Occipital lobe (tissue), 1 donor: ENCODE measurements at regions not wholly inside any gene's neighbourhood (a gene's known extent, or its start where the extent isn't known, plus 50 kb on each side); places are given as distances from the start of the nearest gene placed in this dataset.

Experiments
- DNase-seq: peaks from one replicate; lab custom pipeline; 2025; lab: John Stamatoyannopoulos, UW

DNA sequence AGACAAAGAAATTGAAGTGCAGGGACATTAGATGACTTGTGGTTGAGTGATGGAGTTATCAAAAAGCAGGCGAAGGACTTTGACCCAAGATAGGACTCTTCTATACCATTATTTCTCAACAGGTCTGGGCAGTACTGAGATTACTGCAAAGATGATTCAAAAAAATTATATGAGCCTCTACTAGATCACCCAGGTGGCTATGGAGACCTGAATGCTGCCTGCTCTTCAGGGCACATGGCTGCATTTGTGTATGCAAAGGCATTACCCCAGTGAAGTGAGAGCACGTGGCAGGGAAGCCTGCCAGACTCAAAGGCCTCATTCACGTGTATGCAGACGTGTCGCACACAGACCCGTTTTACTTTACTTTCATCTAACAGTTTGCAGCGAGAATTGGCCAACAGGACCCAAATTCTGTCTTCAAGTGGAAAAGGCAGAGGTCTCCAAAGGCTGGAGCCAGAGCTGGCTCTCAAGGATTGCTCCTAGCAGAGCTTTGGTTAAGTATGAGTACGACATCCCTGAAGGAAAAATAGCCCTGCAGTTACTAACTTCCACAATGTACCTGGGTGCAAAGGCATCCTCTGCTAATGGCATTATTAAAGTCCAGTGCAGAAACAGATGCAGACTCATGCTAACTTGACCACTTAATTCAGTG, 113.8 kb upstream of the ARMC2 start:
- DNase-seq: no peak

DNA sequence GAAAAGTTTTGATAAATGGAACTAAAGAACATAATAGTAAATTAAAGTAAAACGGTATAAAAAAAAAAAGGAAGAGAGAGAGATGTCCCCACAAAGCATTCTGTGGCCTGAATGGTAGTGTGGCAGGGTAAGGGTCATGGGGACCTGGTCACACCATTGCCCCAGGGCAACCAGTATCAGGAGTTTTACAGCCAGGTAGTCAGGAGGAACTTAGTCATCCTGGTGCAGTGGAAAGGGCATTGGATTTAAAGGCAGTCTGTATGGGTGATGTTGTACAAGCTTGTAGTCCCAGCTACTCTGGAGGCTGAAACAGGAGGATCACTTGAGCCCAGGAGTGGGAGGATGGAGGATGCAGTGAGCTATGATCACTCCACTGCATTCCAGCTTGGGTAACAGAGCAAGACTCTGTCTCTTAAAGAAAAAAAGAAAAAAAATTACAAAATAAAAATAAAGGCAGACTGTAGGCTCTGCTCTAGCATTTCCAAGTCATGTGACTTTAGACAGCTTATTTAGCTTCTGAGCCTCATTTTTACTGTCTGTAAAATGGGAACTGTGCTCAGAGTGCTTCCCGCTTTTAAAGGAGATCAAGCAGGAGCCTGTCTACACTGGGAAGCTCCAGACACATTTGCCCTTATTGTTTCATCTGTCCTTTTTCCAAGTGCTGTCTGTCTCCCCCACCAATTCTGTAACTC, 112.8 kb upstream of the ARMC2 start:
- DNase-seq: no peak

DNA sequence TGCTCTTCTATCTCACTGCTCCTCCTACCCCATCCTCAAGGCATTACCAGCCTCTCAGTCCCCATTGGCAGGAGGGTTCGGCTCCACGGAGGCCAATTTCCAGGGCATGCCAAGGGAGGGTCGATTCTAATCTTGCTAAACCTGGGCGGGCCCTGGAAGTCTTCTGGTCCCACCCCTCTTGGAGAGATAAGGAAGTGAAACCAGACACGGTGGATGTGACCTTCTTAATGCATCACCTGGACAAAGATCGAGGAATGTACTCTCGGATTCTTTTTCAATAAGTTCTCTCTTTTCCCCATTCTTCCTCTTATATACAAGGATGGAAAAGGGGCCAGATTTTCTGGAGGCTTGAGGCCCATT, 112.2 kb upstream of the ARMC2 start:
- DNase-seq: no peak

DNA sequence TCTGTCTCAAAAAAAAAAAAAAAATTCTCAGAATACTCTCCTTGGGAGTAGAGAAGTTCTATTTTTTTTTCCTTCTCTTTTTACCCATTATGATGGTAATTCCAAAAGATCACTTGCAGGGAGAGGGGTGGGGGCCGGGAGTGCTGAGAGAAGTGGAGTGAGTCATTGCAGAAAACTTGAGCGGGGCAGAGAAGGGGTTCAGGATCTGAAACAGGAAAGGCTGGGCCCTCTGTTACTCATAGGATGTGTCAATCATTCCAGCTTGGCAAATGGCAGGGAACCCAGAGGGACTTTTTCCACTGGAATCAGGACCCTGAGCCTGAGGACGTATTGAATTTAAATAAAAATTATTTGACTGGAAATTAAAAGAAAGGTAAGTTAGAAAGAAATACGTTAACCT, 111.4 kb upstream of the ARMC2 start:
- DNase-seq: no peak

DNA sequence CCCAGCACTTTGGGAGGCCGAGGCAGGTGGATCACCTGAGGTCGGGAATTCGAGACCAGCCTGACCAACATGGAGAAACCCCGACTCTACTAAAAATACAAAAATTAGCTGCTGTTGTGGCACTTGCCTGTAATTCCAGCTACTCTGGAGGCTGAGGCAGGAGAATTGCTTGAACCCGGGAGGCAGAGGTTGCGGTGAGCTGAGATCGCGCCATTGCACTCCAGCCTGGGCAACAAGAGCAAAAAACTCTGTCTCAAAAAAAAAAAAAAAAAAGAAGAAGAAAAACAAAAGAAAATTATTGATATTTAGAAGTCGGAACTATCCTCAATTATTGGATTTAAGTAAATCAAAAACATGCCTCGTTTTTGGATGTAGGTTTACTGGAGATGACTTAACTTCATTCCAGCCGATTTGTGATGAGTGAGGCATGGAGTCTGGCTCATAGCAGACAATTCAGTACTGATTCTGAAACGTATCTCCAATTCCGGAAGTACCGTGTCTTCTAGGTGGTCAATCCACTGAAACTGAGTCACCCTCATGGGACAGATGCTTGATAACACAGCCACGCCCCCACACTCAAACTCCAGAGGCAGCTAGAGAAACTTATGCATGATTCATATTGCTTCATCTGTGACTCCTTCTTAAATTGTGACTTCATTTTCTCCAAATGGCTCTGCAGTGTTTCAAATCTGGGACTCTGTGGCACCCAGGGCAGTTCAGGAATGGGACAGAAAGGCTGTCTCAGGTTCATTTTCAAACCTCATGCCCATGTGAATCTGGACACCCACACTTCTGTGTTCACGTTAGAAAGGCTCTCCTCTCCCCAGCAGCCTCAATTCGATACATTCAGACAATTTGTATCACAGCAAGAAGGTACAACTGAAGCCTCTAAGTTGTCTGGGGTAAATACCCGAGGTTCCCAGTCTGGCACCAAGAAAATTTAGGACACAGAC, 110.4 kb upstream of the ARMC2 start:
- no peak for DNase-seq

DNA sequence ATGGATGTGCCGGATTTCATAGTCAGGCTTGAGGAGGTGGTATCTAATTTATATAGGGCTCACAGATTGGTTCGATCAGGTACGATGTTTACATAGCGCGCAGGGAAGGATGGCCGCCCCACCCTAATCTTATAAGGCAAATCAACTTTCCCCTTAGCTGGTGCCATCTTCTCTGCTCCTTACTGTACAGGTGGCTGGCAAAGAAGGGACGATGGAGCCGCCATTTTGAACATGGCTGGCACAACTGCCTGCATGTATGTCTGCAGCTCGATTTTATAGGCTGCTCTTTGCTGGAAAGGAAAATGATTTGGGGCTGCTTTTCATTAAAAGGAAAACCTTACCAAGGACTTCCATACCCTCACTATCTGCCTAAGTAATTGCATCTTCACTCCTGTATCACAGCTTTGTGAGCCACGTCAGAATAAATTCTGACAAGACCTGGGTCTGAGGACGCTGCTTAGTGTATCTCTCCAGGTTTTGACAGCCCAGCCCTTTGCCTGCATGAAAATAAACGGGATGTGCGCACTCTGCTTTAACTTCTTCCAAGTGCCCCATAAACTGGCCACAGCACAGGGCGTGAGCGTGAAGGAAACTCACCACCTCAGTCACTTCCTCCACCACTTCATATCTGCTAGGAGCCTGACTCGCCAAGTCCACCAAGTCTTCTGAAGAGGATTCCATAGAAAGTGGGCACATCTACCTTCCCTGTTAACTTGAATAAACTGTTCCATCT, 109.4 kb upstream of the ARMC2 start:
- DNase-seq: no peak

DNA sequence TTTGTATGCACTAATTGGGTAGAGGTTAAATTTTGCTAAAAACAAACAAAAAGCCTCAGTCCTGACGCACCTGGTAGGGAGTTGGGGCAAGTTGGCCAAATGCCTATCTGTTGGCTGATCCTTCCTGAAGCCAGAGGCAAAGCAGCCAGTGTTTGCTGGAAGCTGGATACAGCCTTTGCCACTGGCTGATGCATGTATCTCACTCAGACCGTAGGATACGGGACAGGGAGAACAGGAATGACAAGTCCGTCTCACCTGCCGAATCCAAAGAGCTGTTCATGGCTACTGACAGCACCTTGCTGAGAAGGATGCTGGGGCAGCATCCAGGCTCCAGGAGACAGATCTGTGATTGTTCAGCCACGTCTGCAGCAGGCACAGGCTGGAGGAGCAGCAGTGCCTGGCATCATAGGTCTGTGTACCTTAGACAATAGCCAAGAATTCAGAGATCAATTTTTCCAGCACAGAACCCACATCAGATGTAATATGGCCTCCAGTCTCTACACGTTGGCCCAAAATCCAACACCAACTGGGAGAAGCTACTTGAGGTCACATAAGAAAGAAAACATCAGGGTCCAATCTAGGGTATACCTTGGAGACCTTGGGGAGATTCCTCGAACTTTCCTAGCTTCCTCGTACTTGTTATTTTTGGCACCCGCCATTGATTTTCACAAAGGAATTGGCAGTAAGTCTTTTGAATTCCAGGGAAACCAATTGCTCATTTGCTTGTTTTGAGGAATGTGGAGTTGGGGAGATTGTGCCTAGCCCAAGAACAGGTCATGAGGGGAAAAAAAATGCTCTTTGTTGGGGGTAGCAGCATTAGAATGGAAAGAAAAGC, 108.5 kb upstream of the ARMC2 start:
- no peak for DNase-seq

DNA sequence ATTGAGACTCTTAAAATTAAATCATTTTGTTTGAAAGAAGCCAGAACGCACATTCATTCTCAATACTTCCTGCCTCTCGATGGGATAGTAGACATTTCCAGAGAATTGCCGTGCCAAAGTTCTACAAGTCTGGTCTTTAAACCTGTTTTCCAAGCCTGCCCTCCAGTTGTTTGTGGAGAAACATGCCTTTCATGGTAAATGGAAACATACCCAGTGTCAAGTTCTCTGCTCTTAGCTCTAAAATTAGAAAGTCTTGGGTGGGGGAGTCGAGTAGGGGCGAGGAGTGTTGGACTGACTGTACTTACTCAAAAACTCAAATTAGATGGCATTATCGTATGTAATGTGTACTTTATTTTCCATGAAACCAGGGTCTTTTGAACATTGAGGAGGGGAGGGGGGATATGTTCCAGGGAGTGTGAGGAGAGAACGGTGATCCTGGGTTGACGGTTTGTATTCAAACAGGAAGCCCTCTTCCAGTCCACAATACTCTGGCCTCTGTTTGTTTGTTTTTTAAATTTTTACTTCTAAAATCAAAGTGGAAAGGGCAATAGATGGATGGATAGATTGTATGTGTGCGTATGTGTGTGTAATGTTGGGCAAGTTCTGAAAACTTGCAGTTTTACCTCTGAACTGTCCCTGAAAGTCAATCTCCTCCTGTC, 106.8 kb upstream of the ARMC2 start:
- no peak for DNase-seq

DNA sequence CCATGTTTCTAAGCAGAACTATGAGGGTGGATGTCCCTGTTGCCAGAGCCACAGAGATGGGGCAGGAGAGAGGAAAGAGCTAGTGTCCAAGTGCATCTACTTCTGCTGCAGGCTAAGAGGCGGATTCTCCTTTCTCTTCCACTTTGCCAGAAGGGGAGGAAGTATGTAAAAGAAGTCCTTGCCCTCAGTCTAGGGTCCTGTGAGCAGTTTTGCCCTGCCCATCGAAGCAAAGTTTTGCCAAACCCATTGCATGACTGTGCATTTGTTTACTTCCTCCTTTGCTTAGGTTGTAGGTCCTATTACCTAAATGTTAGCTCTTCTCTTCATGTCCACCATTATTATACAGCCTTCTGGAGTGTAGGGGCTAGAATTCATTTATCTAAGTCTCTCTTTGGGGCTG, 106.2 kb upstream of the ARMC2 start:
- no peak for DNase-seq

DNA sequence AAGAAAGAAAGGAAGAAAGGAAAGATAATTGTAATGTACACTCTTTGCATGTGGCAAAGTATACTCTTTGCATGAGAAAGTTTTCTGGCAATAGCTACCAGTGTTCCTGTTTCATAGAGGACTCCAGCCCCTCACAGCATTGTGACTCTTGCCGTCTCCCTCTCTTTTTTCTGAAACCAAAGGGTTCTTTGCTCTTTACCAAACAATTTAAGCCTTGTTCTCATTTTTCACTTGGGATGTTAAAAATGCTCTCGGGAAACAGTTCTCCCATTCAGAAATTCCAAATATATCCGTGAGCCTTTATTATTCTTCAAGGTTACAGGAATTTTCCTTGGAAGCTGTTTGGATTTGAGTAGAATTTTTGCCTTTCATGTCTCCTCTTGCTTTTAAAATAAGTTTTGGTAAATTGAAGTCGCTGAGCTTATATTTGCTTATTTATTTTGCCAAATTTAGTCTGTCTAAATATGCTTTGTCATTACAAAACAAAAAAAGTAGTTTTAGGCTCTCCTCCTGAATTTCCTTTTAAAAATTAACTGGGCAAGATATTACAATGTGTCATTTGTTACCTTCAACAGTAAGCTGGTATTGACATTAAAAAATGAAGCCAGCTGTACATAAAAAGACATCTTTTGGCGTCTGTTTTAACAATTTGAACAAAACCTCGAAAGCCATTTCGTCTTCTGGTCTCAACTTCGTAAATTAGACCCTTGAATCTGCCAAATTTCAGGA, 103.8 kb upstream of the ARMC2 start:
- no peak for DNase-seq

DNA sequence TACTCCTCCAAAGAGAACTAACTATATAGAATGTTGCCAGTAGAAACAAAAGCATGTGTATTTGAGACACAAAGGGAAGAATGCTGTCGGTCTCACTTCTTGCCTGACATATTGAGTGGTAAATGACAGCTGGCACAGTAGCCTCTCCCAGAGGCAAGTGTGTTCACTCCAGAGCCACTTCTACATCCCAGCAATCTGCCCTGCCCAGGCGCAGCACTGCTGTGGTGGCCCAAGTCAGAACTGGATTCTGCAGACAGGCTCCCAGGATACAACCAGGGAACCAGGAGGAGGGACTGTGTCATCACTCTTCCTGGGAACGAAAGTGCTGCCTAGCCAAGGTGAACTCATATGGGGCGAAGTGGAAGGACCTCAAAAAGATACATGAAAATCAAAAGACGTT, 103.2 kb upstream of the ARMC2 start:
- DNase-seq: no peak

DNA sequence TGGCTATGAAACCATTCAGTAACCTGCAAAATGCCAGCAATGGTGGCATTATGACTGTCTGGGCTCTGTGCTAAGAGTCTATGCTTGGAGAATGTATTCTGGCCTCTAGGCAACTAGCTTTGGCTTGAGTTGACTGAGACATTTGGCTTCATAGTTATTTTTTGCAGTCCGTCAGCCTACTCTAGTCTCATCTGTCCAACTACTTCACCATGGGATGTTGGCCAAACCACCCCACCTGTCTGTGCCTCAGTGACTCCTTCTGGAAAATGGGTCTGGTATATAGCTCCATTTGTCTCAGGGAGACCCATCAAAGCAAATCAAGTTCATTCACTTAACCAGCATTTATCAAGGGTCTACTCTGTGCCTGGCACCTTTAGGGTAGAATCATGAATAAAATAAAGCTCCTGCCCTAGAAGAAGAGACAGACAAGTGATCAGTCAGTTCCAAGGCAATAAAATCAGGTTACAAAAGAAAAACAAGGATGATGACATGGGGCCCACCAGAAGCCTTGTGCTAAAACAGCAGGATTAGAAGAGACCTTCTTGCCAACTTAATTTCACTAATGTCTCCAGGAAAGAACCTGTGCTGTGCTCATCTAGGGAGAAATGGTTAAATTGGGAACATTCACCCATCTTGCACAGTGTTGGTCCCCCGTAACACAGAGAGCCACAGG, 102.4 kb upstream of the ARMC2 start:
- no peak for DNase-seq

DNA sequence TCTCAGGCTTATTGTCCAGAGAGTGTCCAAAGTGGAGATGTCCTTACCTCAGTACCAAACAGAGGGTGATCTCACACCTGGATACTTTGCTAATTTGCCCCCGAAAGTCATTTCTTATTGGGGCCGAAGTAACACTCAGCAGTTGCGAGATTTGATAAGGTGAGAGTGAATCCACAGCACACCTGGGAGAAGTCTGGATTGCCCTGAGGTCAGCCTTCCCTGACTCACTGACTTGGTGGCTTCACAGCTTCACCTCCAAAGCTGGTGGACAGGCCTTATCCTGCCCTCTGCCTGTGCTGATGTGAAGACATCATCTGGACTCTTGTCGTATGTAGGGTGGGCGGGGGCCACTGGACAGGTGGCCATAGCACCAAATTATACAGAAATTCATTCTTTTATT, 101.9 kb upstream of the ARMC2 start:
- DNase-seq: no peak

DNA sequence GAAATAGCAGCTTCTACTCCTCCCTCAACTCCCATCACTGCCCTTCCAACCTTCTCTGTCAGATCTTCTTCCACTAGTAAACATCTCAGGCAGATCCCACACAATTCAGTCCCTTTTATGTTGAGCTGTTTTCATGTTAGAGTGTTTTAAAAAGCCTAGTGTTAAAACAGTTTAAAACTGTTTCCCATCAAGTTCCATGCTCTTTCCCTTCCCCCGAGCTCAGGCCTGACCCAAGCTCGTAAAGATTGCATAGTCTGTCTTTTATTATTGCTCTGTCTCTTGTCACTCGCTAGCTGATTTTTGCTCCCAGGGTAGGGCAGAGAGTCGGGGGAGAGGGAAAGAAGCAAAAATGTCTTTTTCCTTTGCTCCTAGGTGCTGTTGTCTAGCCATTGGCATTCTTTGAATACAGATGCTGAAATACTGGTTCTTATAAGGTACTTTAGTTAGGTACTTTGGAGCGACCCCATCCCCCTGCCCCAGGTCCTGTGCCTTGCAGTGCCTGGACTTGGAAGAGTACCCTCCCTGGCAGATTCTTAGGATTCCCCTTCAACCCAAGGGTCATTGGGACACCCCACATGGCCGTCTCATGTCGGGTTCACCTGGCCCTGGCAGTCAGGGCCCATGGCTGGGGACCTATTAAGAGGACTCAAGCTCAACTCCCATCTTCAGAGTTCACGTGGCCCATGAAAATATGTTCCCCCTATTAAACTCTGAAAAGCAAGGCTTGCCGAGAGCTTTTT, 101.2 kb upstream of the ARMC2 start:
- DNase-seq: no peak

DNA sequence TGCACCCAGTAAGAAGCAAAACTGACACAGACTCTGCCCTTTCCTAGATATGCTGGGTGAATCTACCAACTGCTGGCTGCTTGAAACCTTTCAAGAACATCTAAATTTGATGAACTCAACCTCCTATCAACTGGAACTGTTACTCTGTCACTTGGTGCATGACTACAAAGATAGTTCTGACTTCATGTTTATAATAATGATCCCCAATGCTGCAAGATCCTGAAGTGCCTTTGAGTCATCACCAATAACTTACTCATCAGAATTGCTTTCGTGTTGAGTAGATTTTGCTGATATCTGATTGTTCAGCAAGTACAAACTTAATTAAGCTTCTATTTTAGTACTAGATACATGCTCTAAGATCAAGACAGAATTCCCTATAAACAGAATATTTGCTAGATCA, 100.2 kb upstream of the ARMC2 start:
- DNase-seq: no peak

DNA sequence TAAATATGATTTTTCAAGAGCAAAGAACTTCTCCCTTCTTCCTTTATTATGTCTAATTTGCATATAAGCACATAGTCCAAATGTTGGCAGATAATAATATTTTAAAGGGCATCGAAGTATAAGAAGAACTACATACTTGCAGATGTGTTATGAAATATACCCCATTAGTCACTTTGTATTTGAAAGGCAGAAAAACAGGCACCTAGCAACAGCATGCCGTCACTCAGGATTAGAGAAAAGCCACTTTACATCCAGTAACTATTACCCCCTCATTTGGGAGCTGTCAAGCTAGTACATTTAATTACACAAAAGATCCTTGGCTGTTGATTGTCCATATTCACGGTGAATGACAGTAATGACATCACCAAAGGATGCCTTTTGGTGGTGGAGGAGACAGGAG, 99.3 kb upstream of the ARMC2 start:
- DNase-seq: no peak

DNA sequence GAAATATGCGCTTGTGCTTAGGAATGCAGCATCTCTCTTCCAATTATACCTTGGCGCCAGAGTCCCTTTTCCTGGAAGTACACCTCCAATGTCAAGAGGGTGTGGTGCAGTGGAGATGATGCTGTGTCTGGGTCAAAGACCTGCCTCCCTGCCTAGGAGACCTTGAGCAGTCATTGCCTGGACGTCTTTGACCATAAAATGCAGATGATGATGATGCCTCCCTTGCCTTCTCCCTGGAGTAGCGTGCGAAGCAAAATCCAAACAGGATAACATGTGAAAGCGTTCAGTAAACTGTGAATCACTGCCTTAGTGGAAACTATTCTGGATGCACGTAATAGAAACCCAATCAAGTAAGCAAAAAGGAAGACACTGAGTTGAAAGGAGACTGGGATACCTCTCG, 97.4 kb upstream of the ARMC2 start:
- no peak for DNase-seq

DNA sequence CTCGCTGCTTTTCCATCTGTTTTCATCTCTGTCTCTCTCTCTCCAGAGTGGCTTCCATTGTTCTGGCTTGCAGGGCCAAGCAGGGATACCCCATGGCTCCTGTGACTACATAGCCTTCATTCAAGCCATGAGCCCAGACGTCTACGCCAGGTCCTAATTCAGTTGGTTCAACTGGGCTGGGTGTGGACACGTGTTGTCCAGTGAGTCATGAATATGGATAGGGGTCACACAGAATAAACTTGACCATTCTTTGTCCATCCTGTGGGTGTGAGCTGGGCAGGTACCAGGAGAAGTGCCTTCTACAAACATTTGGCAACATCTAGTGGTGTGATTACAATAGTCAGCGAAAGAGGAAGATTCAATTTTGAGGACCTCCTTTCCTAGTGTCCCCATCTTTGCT, 96.9 kb upstream of the ARMC2 start:
- DNase-seq: no peak
